Upper lobe of left lung (tissue), 4 donors: ENCODE measurements at regions not wholly inside any gene's neighbourhood (a gene's known extent, or its start where the extent isn't known, plus 50 kb on each side); places are given as distances from the start of the nearest gene placed in this dataset.

Experiments
- POLR2A ChIP-seq, 4 donors: fragments of 450-650 bp; IDR thresholded peaks; one replicate each; pipeline ENCODE4 v1.5.1; 2016 to 2017; ENCODE audit warnings: antibody characterized with exemption in 4 of 4, mild to moderate bottlenecking in 2 of 4
- POLR2AphosphoS5 ChIP-seq, 2 donors: sonication (generic); formaldehyde crosslinking; IDR thresholded peaks; one replicate each; pipeline ENCODE4 v1.5.1; 2017; ENCODE audit warnings: antibody characterized with exemption in 2 of 2
- TF ChIP-seq, protein P1 (sequence below), 6 experiments: fragments of 450-650 bp in 4 of 6; fragments of 200-600 bp in 2 of 6; sonication (generic) in 2 of 6; IDR thresholded peaks; one replicate each; pipeline ENCODE4 v1.5.1; 2016 to 2019; ENCODE audit warnings: antibody characterized with exemption in 6 of 6

DNA sequence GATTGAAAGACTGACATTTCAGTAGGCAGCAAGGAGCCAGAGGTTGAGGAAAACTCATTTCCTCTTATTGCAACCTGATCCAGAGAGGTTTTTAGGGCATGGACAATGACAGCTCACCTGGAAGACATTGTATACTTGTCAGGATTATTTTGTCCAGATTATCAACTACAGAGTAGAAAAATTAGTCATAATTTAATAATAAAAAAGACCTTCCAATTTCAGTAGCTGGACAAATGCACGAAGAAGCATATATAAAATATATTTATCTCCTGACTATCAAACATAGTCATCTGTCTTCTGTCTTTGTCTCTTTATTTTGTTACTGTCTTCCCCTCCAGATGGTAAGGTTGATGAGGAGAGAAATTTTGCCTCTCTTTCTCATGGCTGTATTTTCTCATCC is 330.6 kb upstream of the RAG2 start:
- TF ChIP-seq, protein P1, sequence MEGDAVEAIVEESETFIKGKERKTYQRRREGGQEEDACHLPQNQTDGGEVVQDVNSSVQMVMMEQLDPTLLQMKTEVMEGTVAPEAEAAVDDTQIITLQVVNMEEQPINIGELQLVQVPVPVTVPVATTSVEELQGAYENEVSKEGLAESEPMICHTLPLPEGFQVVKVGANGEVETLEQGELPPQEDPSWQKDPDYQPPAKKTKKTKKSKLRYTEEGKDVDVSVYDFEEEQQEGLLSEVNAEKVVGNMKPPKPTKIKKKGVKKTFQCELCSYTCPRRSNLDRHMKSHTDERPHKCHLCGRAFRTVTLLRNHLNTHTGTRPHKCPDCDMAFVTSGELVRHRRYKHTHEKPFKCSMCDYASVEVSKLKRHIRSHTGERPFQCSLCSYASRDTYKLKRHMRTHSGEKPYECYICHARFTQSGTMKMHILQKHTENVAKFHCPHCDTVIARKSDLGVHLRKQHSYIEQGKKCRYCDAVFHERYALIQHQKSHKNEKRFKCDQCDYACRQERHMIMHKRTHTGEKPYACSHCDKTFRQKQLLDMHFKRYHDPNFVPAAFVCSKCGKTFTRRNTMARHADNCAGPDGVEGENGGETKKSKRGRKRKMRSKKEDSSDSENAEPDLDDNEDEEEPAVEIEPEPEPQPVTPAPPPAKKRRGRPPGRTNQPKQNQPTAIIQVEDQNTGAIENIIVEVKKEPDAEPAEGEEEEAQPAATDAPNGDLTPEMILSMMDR (IDR thresholded peaks at IDR 0.05), result no peak
- TF ChIP-seq POLR2AphosphoS5 (IDR thresholded peaks at IDR 0.05) (no peak), POLR2A (IDR thresholded peaks at IDR 0.05) (no peak)
